ENCODE measurements at regions not wholly inside any gene's neighbourhood (a gene's known extent, or its start where the extent isn't known, plus 50 kb on each side); places are given as distances from the start of the nearest gene placed in this dataset.

DNA sequence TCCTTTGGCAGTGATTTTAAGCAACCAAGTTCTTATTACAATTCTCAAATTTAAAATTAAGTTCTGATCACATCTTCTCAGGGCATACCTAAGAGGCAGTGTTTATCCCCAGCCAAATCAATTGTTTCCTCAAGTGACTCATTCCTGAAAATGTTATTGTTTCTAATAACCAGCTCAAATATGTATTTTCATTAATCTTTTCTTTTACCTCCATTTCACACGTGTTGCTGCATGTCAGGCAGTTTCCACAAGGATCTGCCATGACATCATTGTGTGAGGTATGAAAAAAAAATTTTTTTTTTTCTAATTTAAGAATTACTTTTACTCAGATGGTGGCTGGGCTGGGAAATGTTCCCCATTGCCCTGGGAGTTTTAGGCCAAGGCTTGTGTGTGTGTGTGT is 113.0 kb upstream of the NTRK2 start:
- DNase-seq (ENCODE audit: low spot score), result no peak
- Histone ChIP-seq H3K9me2 (replicated peaks; ENCODE audit: insufficient read depth) (no peaks in the 10 kb centered on the region), H3K4me2 (no peak overlapping the region), H2AFZ (no peak overlapping the region), H3K9me3 (ENCODE audit: low read depth) (no peaks in the 10 kb centered on the region), H3K36me3 (replicated peaks; ENCODE audit: insufficient read depth, low read depth) (no peaks in the 10 kb centered on the region), H4K20me1 (ENCODE audit: insufficient read depth, poor library complexity, severe bottlenecking) (no peaks in the 10 kb centered on the region), H3K4me1 (ENCODE audit: insufficient read depth) (peaks cover 9% of the 10 kb centered on the region), H3K4me3 (no peak overlapping the region), H3K27ac (no peak overlapping the region), H3K27me3 (no peaks in the 10 kb centered on the region), H3K79me2 (no peaks in the 10 kb centered on the region)
- WGBS (ENCODE audit: low lambda C conversion rate, missing lambda C conversion rate), result 78% methylated on average over 1 of the region's 1 CpG
- TF ChIP-seq EZH2 (IDR thresholded peaks at IDR 0.05; ENCODE audit: borderline replicate concordance), result no peak
- TF ChIP-seq, protein P1, sequence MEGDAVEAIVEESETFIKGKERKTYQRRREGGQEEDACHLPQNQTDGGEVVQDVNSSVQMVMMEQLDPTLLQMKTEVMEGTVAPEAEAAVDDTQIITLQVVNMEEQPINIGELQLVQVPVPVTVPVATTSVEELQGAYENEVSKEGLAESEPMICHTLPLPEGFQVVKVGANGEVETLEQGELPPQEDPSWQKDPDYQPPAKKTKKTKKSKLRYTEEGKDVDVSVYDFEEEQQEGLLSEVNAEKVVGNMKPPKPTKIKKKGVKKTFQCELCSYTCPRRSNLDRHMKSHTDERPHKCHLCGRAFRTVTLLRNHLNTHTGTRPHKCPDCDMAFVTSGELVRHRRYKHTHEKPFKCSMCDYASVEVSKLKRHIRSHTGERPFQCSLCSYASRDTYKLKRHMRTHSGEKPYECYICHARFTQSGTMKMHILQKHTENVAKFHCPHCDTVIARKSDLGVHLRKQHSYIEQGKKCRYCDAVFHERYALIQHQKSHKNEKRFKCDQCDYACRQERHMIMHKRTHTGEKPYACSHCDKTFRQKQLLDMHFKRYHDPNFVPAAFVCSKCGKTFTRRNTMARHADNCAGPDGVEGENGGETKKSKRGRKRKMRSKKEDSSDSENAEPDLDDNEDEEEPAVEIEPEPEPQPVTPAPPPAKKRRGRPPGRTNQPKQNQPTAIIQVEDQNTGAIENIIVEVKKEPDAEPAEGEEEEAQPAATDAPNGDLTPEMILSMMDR (IDR thresholded peaks at IDR 0.05; ENCODE audit: poor library complexity), result no peak
- no peak for TF ChIP-seq EZH2phosphoT487 (IDR thresholded peaks at IDR 0.05; ENCODE audit: low read depth, severe bottlenecking, unreplicated experiment)

- Histone ChIP-seq H3K4me3 (no peak overlapping the region), H3K36me3 (replicated peaks; ENCODE audit: insufficient read depth, low read depth) (no peaks in the 10 kb centered on the region), H3K9me2 (replicated peaks; ENCODE audit: insufficient read depth) (no peaks in the 10 kb centered on the region), H3K27ac (no peak overlapping the region), H3K27me3 (no peaks in the 10 kb centered on the region), H3K4me1 (ENCODE audit: insufficient read depth) (peaks cover 9% of the 10 kb centered on the region), H2AFZ (no peak overlapping the region), H3K4me2 (no peak overlapping the region), H3K79me2 (no peaks in the 10 kb centered on the region), H4K20me1 (ENCODE audit: insufficient read depth, poor library complexity, severe bottlenecking) (no peaks in the 10 kb centered on the region), H3K9me3 (ENCODE audit: low read depth) (no peaks in the 10 kb centered on the region)
- WGBS (ENCODE audit: low lambda C conversion rate, missing lambda C conversion rate), result 65% methylated on average over 4 of the region's 4 CpGs
- TF ChIP-seq, protein P1 (IDR thresholded peaks at IDR 0.05; ENCODE audit: poor library complexity), result no peak
- no peak for TF ChIP-seq EZH2 (IDR thresholded peaks at IDR 0.05; ENCODE audit: borderline replicate concordance)
- no peak for TF ChIP-seq EZH2phosphoT487 (IDR thresholded peaks at IDR 0.05; ENCODE audit: low read depth, severe bottlenecking, unreplicated experiment)
- DNase-seq (ENCODE audit: low spot score), result no peak
Measured at GRCh38 chr9:84557751-84558150, 111.8 kb upstream of the NTRK2 start.

- H2AFZ ChIP-seq, result no peak overlapping the region
- H3K9me2 ChIP-seq (replicated peaks; ENCODE audit: insufficient read depth), result no peaks in the 10 kb centered on the region
- no peaks in the 10 kb centered on the region for H4K20me1 ChIP-seq (ENCODE audit: insufficient read depth, poor library complexity, severe bottlenecking)
- no peaks in the 10 kb centered on the region for H3K36me3 ChIP-seq (replicated peaks; ENCODE audit: insufficient read depth, low read depth)
- no peaks in the 10 kb centered on the region for H3K9me3 ChIP-seq (ENCODE audit: low read depth)
- DNase-seq (ENCODE audit: low spot score), result no peak
- no peaks in the 10 kb centered on the region for H3K79me2 ChIP-seq
- no peak overlapping the region for H3K27ac ChIP-seq
- TF ChIP-seq EZH2 (IDR thresholded peaks at IDR 0.05; ENCODE audit: borderline replicate concordance), result no peak
- no peak overlapping the region for H3K4me2 ChIP-seq
- H3K4me3 ChIP-seq, result no peak overlapping the region
- no peaks in the 10 kb centered on the region for H3K27me3 ChIP-seq
- H3K4me1 ChIP-seq (ENCODE audit: insufficient read depth), result no peaks in the 10 kb centered on the region
Measured at GRCh38 chr9:84563691-84564090, 105.8 kb upstream of the NTRK2 start.

DNA sequence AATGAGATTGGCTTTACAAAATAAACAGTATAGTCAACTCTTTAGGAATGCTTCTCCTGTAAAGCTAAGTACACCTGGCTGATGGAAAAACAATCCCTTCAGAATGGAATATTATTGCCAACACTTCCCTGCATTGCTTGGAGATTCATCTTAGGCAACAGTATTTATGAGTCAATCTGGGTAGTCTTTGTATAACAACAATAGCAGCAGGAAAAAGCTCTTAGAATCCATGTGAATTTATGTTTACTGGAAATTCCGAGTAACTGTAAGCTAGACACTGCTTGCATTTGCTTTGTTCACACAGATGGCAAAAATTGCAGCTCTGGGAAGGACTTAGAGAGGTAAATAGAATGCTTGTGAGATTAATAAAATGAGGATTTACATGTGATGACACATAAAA is 101.7 kb upstream of the NTRK2 start:
- Histone ChIP-seq H3K36me3 (replicated peaks; ENCODE audit: insufficient read depth, low read depth) (no peaks in the 10 kb centered on the region), H3K4me3 (no peak overlapping the region), H3K27me3 (no peaks in the 10 kb centered on the region), H3K4me2 (no peak overlapping the region), H3K9me2 (replicated peaks; ENCODE audit: insufficient read depth) (no peaks in the 10 kb centered on the region), H3K9me3 (ENCODE audit: low read depth) (no peaks in the 10 kb centered on the region), H3K79me2 (no peaks in the 10 kb centered on the region), H2AFZ (no peak overlapping the region), H3K27ac (no peak overlapping the region), H4K20me1 (ENCODE audit: insufficient read depth, poor library complexity, severe bottlenecking) (no peaks in the 10 kb centered on the region), H3K4me1 (ENCODE audit: insufficient read depth) (no peaks in the 10 kb centered on the region)
- WGBS (ENCODE audit: low lambda C conversion rate, missing lambda C conversion rate), result 47% methylated on average over 1 of the region's 1 CpG
- TF ChIP-seq EZH2phosphoT487 (IDR thresholded peaks at IDR 0.05; ENCODE audit: low read depth, severe bottlenecking, unreplicated experiment) (no peak), EZH2 (IDR thresholded peaks at IDR 0.05; ENCODE audit: borderline replicate concordance) (no peak)
- TF ChIP-seq, protein P1 (IDR thresholded peaks at IDR 0.05; ENCODE audit: poor library complexity), result no peak
- no peak for DNase-seq (ENCODE audit: low spot score)
